ENCODE measurements at regions not wholly inside any gene's neighbourhood (a gene's known extent, or its start where the extent isn't known, plus 50 kb on each side); places are given as distances from the start of the nearest gene placed in this dataset.
"Not testable (repeated sequence)": the region's sequence is repeated elsewhere in the genome, so short reads cannot be mapped to it uniquely, and the experiment has no call there.

DNA sequence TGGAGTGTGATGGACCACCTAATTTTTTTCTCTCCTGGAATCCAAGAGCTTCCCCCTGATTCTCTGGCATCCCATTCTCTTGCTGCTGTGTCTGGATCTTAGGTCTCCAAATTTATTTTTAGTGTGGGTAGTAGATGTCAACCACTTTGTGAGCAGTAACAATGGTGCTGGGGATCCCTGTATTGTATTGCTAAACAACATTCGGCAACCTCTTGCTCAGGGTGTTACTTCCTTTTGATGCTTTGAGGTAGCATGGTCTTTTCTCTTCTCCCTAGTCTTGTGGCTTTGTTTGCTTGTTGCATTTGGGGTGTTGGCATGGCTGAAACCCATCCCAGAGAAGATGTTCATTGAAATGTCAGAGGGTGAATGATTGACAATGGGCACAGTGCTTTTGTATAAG lies 737.4 kb downstream of the BCL11A start:
- Histone ChIP-seq H3K4me3 (ENCODE audit: low read length) (no peak overlapping the region), H3K27ac (ENCODE audit: low read depth, low read length) (no peak overlapping the region), H3K9ac (ENCODE audit: extremely low read depth, low read length, poor library complexity, severe bottlenecking) (no peak overlapping the region), H3K4me1 (ENCODE audit: control insufficient read depth, insufficient read depth, low read length) (no peaks in the 10 kb centered on the region), H3K36me3 (ENCODE audit: control insufficient read depth, insufficient read depth, low read length) (no peaks in the 10 kb centered on the region), H3K9me3 (ENCODE audit: control insufficient read depth, low read length) (no peaks in the 10 kb centered on the region), H3K27me3 (ENCODE audit: control insufficient read depth, insufficient read depth, low read length, poor library complexity, severe bottlenecking) (no peaks in the 10 kb centered on the region)
- Mint-ChIP-seq H3K27me3 (ENCODE audit: insufficient read depth) (no peaks in the 10 kb centered on the region), H3K4me1 (no peaks in the 10 kb centered on the region), H3K27ac (no peak overlapping the region), H3K9me3 (no peaks in the 10 kb centered on the region), H3K36me3 (ENCODE audit: low read depth) (no peaks in the 10 kb centered on the region), H3K4me3 (no peak overlapping the region)
- TF ChIP-seq, protein P1, sequence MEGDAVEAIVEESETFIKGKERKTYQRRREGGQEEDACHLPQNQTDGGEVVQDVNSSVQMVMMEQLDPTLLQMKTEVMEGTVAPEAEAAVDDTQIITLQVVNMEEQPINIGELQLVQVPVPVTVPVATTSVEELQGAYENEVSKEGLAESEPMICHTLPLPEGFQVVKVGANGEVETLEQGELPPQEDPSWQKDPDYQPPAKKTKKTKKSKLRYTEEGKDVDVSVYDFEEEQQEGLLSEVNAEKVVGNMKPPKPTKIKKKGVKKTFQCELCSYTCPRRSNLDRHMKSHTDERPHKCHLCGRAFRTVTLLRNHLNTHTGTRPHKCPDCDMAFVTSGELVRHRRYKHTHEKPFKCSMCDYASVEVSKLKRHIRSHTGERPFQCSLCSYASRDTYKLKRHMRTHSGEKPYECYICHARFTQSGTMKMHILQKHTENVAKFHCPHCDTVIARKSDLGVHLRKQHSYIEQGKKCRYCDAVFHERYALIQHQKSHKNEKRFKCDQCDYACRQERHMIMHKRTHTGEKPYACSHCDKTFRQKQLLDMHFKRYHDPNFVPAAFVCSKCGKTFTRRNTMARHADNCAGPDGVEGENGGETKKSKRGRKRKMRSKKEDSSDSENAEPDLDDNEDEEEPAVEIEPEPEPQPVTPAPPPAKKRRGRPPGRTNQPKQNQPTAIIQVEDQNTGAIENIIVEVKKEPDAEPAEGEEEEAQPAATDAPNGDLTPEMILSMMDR (conservative IDR thresholded peaks at IDR 0.05) = no peak
- 86% methylated on average over 1 of the region's 1 CpG; no CpG with 5 or more reads in 1 of the 2 experiments for WGBS, 2 experiments (ENCODE audit: insufficient coverage in 1 of 2, insufficient read length in 1 of 2)
- no peak for DNase-seq

DNA sequence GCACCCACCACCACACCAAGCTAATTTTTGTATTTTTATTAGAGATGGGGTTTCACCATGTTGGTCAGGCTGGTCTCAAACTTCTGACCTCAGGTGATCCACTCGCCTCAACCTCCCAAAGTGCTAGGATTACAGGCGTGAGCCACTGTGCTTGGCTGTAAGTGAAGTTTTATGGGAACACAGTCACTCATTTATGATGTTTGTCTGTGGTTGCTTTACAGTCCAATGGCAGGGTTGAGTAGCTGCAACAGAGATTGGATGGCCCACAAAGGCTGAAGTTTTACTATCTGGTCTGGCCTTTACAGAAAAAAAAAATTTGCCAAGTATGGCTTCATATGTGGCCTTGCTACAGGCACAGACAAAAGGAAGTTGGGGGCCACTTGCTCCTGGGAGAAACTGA lies 743.2 kb downstream of the BCL11A start:
- H3K36me3 Mint-ChIP-seq (ENCODE audit: low read depth); H3K9me3 Mint-ChIP-seq; H3K27me3 ChIP-seq (ENCODE audit: control insufficient read depth, insufficient read depth, low read length, poor library complexity, severe bottlenecking); H3K36me3 ChIP-seq (ENCODE audit: control insufficient read depth, insufficient read depth, low read length); H3K4me1 ChIP-seq (ENCODE audit: control insufficient read depth, insufficient read depth, low read length); H3K4me3 Mint-ChIP-seq; H3K4me3 ChIP-seq (ENCODE audit: low read length); H3K9me3 ChIP-seq (ENCODE audit: control insufficient read depth, low read length); H3K27ac ChIP-seq (ENCODE audit: low read depth, low read length); H3K27ac Mint-ChIP-seq; H3K27me3 Mint-ChIP-seq (ENCODE audit: insufficient read depth); DNase-seq; H3K9ac ChIP-seq (ENCODE audit: extremely low read depth, low read length, poor library complexity, severe bottlenecking): not testable (repeated sequence)
- peaks cover 10% of the 10 kb centered on the region for H3K4me1 Mint-ChIP-seq
- WGBS, 2 experiments (ENCODE audit: insufficient coverage in 1 of 2, insufficient read length in 1 of 2) = 90 to 94% methylated on average over 2 of the region's 2 CpGs

DNA sequence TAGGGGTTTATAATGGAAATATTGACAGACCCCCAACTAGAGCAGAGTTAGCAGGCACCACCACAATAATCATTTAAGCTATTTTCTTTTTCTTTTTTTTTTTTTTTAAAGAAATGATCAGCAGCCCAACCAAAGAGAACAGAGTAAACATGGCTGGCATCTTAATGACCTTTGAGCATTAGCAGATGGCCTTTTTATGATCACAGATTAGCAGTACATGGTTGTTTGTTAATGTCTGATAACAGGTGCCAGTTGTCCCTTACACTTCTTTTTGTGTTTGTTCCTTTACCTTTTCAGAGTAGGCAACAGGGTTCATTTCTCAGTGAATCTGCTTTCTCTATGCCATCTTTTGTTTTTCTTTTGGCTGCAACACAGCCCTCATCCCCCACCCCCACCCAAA lies 747.0 kb downstream of the BCL11A start:
- Mint-ChIP-seq H3K27ac (no peak overlapping the region), H3K4me3 (no peak overlapping the region), H3K36me3 (ENCODE audit: low read depth) (no peaks in the 10 kb centered on the region), H3K9me3 (no peaks in the 10 kb centered on the region), H3K4me1 (peaks cover 13% of the 10 kb centered on the region), H3K27me3 (ENCODE audit: insufficient read depth) (no peaks in the 10 kb centered on the region)
- H3K27ac ChIP-seq (ENCODE audit: low read depth, low read length) = no peak overlapping the region
- H3K9ac ChIP-seq (ENCODE audit: extremely low read depth, low read length, poor library complexity, severe bottlenecking) = no peak overlapping the region
- no peak overlapping the region for H3K4me3 ChIP-seq (ENCODE audit: low read length)
- no peaks in the 10 kb centered on the region for H3K27me3 ChIP-seq (ENCODE audit: control insufficient read depth, insufficient read depth, low read length, poor library complexity, severe bottlenecking)
- H3K36me3 ChIP-seq (ENCODE audit: control insufficient read depth, insufficient read depth, low read length) = no peaks in the 10 kb centered on the region
- TF ChIP-seq, protein P1 (conservative IDR thresholded peaks at IDR 0.05) = no peak
- H3K9me3 ChIP-seq (ENCODE audit: control insufficient read depth, low read length) = no peaks in the 10 kb centered on the region
- DNase-seq = no peak
- no peaks in the 10 kb centered on the region for H3K4me1 ChIP-seq (ENCODE audit: control insufficient read depth, insufficient read depth, low read length)

DNA sequence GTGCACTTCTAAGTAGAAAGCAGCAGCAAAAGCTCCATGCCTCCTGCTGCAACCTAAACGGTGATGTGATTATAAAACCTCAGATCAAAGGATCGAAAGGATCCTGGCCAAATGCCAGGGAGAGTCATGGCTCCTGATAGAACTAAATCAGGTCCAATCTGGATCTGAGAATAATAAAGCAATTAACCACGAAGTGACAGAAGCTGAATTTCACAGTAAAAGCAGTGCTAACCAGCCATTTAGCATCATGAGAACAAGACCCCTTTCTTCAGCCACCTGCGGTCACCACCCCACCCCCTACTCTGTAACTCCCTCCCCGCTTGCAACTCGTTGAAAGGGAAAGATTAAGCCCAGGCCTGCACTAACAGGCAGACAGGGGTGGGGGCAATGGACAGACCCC lies 748.7 kb downstream of the BCL11A start:
- Mint-ChIP-seq H3K27me3 (ENCODE audit: insufficient read depth) (no peaks in the 10 kb centered on the region), H3K4me1 (peaks cover 13% of the 10 kb centered on the region), H3K36me3 (ENCODE audit: low read depth) (no peaks in the 10 kb centered on the region), H3K9me3 (peaks cover 3% of the 10 kb centered on the region), H3K4me3 (no peak overlapping the region), H3K27ac (no peak overlapping the region)
- Histone ChIP-seq H3K27me3 (ENCODE audit: control insufficient read depth, insufficient read depth, low read length, poor library complexity, severe bottlenecking) (no peaks in the 10 kb centered on the region), H3K9me3 (ENCODE audit: control insufficient read depth, low read length) (no peaks in the 10 kb centered on the region), H3K27ac (ENCODE audit: low read depth, low read length) (peak overlapping the region; percentile 36), H3K9ac (ENCODE audit: extremely low read depth, low read length, poor library complexity, severe bottlenecking) (no peak overlapping the region), H3K36me3 (ENCODE audit: control insufficient read depth, insufficient read depth, low read length) (no peaks in the 10 kb centered on the region), H3K4me3 (ENCODE audit: low read length) (no peak overlapping the region), H3K4me1 (ENCODE audit: control insufficient read depth, insufficient read depth, low read length) (no peaks in the 10 kb centered on the region)
- 80 to 82% methylated on average over 3 to 6 of the region's 6 CpGs for WGBS, 2 experiments (ENCODE audit: insufficient coverage in 1 of 2, insufficient read length in 1 of 2)
- TF ChIP-seq, protein P1 (conservative IDR thresholded peaks at IDR 0.05) = no peak
- no peak for DNase-seq

All from endodermal cell (in vitro differentiated cells).